Limb (tissue), 2 donors: ENCODE measurements at regions not wholly inside any gene's neighbourhood (a gene's known extent, or its start where the extent isn't known, plus 50 kb on each side); places are given as distances from the start of the nearest gene placed in this dataset.

Experiments used
- DNase-seq, 2 donors: peaks; one replicate each; pipeline ENCODE4 v3.0.0-alpha.2; 2016; ENCODE audit errors: extremely low spot score in 2 of 2

DNA sequence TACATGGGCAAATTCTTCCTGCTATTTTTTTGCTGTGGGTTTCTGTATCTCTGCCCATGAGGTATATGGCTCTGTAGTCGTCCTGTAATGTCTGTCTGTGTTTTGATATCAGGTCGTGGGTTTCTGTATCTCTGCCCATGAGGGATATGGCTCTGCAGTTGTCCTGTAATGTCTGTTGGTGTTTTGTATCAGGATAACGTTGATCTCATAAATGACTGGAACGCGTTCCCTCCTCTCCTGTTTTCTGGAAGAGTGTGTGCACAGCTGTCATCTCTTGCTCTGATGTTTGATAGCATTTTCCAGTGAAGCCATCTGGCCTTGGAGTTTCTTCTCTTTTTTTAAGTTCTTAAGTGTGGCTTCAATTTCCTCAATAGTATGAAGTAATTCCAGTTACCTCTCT lies 57.2 kb downstream of the SOX1 start:
- peak in 1 of 2 donors; percentile 43 for DNase-seq

DNA sequence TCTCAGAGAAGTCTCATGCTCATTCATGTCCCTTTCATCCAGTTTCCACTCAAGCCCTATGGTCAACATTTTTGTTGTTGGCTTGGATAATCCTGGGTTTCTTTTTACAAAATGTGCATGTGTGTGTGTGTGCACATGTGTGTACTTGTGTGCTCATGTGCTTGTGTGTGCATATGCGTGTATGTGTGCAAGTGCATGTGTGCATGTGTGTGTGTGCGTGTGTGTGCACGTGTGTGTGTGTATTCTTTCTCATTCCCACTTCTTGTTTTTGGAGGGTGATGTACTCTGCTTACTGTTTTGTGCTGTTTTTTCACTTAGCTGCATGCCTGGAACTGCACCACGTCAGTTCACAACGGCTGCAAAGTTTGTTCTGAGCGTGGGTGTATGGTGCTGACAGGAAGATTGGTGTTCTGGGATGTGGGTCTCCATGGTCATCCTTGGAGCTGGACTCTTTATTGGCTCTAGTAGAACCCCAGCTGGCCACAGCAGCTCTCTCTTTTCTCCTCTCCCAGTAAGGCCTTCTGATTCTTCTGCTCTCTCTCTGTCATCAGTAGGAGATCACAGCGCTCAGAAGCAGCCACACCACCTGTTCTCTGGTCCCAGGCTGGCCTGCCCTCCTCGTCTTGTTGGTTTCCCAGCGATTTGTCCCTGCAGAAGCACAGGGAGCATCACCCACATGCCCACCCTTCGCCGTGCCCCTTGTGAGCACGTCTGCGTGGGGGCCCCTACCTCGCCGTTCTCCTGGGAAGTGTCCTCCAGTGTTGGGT lies 60.8 kb downstream of the SOX1 start:
- DNase-seq = no peak

GRCh38 chr13:112128331-112128610 lies 61.3 kb downstream of the SOX1 start:
- no peak for DNase-seq

DNA sequence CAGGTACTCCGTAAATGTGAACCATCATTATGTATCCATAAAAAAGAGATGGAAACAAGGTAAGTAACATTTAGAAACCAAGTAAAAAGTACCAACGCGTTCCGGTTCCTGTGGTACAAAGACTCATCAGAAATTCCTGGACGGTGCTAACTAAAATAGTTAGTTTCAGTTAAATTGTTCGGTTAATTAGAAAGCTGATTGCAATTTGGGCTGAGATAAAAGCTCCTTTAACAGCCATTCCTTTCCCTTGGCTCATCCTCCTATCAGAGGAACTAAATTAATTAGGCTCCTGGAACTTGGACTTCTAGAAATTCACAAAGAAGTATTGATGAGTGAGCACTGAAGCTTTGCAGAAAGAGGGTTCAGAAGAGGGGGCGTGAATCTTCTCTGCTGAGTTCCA lies 63.5 kb downstream of the SOX1 start:
- DNase-seq = no peak

DNA sequence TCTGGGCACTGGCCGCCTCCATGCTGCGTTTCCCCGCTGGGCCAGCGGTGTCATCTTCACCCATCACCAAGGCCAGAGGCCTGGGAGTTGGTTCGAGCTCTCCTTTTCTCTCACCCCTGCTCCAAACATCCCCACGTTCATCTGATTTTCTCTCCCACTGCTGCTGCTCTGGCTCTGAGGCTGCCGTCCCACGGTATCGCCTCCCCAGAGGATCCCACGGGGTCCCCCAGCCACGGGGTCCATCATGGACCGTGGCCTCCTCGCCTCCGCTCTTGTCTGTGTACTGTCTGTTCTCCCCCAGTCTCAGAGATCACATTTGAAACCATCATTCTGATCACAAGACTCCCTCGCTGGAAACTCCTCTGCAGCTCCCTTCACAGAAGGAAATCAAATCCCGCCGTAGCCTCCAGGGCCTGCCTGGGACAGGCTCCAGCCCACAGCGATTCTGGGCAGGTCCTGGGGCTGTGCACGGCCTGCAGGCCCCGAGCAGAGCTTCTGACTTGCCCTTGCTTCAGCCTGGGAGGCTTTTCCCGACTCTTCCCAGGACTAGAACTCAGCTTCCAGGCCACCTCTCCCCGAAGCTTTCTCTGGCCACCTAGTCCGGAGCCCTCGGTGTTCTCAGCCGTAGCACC lies 64.2 kb downstream of the SOX1 start:
- DNase-seq = no peak

GRCh38 chr13:112131713-112132113 lies 64.8 kb downstream of the SOX1 start:
- DNase-seq = peak in 1 of 2 donors; percentile 54

DNA sequence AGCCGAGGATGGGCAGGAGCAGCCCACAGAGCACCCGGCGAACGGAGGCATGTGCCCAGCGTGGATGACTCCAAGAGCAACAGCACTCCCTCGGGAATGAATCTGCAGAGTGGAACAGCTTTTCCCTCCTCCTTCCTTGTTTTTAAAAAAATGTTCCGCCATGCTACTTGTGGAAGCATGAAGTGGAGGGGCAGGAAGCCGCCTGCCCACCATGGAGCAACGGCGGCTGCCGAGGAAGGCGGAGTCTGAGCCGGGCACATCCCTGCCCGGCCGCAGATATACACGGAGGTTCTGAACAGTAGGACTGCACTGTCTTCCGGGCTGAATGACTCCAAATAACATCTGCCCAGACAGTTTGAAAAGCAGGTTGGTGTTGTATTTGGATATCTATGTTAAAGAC lies 65.2 kb downstream of the SOX1 start:
- no peak for DNase-seq

- DNase-seq = no peak
Observed at GRCh38 chr13:112132619-112133018, 65.7 kb downstream of the SOX1 start.

DNA sequence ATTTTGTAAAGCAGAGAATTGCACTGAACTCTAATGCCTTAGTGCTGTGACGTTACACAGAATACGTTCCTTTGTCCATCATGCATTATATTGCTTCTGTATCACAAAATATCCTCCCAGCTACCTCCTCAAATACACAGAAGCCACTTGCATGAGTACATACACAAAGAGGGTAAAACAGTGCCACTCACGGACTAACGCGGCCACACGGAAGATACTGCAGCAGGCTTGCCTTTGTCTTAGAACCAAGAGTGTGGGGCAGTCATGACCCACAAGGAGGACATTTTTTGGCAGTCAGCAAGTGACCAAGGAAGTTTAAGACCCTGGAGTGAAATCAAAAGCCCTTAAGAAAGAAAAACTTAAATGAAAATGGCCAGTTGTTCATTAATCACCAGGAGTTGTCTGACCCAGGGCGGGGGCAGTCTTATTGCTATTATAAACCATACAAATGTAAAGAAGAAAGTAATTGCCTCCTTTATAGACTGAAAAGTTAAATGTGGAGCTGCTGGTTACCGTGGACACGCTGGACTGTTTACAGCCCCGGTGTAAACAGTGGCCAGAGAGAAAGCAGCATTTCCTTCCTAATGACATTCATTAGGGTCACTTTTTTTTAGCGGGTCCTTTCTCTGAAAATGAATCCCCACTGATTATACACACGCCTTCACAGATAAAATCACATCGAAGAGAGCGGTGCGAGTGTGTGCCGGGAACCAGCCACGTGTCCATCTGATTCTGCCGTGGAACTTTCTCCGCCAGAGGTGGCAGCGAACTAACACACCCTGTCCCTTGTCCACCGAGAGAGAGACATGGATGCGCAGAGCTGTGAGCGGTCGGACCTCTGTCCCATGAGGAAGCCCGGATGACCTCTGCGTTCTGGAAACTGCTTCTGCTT lies 66.8 kb downstream of the SOX1 start:
- no peak for DNase-seq

GRCh38 chr13:112134391-112135075 lies 67.6 kb downstream of the SOX1 start:
- DNase-seq = no peak

DNA sequence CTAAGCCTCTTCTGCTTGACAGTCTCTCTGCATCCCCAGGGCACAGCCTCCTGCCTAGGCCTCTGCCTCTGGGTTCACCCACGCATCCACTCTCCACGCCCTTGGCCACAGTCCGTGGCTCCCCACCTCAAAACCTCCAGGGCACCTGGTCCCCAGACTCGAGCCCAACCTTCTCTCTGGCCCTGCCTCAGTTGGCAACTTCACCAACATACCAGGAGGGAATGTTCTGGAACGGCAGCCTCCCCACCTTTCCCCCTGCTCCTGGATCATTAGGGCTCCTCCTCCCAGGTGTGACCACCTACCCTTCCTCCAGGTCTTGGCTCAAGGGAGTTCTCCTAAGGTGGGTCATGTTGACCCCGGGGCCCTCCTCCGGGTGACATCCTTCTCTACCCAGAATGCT lies 69.1 kb downstream of the SOX1 start:
- DNase-seq = no peak

- DNase-seq = no peak
Observed at GRCh38 chr13:112137144-112137543, 70.2 kb downstream of the SOX1 start.

DNA sequence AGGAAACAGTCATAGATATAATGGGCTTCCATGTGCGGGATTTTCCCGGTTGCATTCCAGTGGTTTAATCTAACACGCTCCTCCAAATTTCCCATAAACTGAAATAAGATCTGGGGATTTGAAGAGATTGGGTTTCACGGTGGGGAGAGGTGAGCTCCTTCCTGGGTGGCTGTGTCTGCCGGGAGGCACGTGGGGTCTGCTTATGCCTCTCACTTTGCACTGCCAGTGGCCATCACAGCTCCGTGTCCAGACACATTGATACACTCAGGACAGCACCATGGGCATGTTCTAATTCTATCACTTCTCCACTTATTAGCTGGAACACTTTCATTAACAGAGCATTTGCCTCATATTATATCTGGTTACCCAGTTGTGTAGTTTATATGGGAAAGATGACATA lies 73.4 kb downstream of the SOX1 start:
- DNase-seq = no peak

DNA sequence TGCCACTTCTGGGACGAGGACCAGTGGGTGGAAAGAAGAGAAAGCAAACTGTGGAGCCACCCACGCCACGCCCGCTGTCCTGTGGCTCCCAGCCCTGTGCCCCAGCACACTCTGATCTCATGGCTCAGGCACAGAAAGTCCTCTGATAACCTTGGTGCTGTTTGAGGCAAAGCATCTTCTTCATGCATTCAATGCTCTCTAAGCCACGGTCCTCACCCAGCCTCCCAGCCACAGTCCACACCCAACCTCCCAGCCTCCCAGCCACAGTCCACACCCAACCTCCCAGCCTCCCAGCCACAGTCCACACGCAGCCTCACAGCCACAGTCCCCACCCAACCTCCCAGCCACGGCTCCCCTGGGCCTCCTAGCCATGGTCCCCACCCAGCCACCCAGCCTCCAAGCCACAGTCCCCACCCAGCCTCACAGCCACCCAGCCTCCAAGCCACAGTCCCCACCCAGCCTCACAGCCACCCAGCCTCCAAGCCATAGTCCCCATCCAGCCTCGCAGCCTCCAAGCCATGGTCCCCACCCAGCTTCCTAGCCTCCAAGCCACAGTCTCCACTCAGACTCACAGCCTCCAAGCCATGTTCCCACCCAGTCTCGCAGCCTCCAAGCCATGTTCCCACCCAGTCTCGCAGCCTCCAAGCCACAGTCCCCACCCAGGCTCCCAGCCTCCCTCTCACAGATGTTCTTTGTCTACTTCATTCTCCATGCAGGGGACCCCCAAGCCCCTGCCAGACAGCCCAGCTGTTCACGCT lies 74.9 kb downstream of the SOX1 start:
- no peak for DNase-seq

DNA sequence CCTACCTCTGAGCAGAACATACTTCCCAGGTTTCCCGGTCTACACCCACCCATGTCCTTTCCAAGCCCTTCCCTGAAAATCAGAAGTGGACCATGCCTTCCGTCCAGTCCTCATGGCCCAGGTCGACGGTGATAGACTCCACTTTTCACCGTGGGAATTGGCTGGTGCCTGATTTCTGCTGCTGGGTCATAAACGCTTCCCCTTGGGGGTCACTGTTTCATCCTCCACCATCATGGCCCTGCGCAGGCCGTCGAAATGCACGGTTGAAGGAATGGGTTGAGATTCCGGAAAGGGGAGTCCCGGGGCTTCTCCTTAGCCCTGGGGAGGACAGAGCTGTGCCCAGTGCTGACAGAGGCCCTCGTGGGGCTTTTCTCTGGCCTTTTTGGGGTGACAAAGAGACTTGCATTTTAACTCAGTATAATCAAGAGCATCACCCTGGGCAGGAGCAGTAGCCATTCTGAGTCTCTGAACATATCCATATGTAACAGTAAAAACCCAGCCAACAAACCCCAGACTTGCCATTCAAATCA lies 75.5 kb downstream of the SOX1 start:
- no peak for DNase-seq

DNA sequence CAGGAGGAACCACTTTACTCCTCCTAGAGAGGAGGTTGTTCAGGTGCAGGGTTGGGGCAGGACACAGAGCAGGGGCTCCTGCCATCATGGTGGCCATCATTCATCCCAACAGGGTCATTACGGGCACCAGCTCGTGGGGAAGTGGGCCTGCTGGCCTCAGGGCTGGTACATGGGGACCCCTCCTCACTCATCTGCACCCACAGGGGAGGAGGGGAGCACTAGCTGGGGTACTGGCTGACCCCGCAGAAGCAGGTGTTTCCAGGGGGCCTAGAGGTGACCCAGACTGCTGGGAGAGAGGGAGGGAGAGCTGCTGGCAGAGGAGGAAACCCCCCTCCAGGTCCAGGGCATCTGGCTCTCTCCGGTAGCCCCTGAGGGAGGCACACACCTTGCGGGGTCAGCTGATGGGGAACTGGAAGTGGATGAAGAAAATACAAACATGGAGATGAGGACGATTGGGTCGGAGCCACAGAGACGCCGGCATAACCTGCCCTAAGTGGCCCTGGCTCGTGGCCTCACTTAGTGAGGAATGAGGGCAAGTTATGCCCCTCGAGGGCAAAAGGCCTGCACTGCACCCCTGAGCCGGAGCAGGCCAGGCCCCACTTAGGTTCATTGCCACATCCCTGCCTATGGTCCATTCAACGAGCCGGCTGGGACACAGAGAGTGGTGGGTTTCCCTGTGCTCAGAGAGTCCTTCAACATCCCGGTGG lies 76.2 kb downstream of the SOX1 start:
- DNase-seq = no peak

DNA sequence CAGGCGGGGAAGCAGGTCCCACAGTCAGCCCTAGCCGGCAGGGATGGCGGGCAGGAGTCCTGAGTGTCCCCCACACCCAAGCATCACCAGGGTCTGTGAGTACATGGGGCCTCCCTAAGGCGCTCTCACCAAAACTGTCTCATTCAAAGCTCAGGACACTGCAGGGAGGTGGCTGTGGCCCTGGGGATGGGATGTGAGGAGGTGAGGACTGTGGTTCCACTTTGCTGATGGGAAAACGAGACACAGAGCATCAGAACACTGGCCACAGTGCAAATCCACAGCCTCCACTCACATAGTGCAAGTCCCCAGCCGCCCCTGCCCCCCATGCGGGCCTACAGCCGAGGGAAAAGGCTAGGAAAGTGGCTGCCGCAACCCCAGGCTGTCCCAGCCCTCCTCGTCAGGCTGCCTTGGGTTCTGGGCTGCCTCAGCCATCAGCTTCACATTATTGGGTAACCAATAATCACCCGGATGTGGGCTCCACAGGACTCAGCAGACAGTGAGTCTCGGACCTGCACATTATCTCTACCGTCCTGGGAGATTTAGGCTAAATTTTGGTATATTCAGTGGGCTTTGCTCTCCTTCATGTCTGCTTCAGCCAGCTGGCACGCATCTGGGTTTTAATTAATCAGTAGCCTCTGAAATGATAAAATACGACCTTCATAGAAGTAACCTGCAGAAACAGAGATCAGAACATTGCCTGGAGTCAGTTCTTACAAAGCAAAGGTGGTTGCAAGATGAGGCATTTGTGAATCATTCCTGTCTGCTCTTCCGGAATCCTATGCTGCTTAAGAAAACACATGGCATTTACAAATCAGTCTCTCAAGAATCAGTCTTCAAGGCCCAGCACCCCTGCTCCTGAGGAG lies 77.0 kb downstream of the SOX1 start:
- DNase-seq = no peak

GRCh38 chr13:112144616-112145550 lies 77.9 kb downstream of the SOX1 start:
- DNase-seq = no peak
